Type B pancreatic cell (in vitro differentiated cells): ENCODE measurements at regions not wholly inside any gene's neighbourhood (a gene's known extent, or its start where the extent isn't known, plus 50 kb on each side); places are given as distances from the start of the nearest gene placed in this dataset.

Experiments
- DNase-seq: peaks from one replicate; pipeline ENCODE4 v3.0.0; 2021; ENCODE audit warnings: mixed read lengths; ENCODE audit not compliant: unreplicated experiment; ENCODE audit errors: extremely low spot score
- H3K27ac Mint-ChIP-seq: 2 replicates; pipeline ENCODE4 v1.8.0; 2021; ENCODE audit warnings: mild to moderate bottlenecking, mixed read lengths
- H3K27me3 Mint-ChIP-seq: 2 replicates; pipeline ENCODE4 v1.8.0; 2021; ENCODE audit warnings: mixed read lengths
- H3K36me3 Mint-ChIP-seq: 2 replicates; pipeline ENCODE4 v1.8.0; 2021; ENCODE audit warnings: mixed read lengths
- H3K4me1 Mint-ChIP-seq: one replicate; pipeline ENCODE4 v1.8.0; 2021; ENCODE audit warnings: mixed read lengths; ENCODE audit not compliant: unreplicated experiment
- H3K4me3 Mint-ChIP-seq: 2 replicates; pipeline ENCODE4 v1.8.0; 2021; ENCODE audit warnings: mild to moderate bottlenecking, mixed read lengths
- H3K9me3 Mint-ChIP-seq: 2 replicates; pipeline ENCODE4 v1.8.0; 2021; ENCODE audit warnings: mixed read lengths
- CTCF ChIP-seq: fragments of 200-600 bp; sonication (generic); conservative IDR thresholded peaks from 2 replicates; pipeline ENCODE4 v1.5.0; 2021; ENCODE audit warnings: antibody characterized with exemption, mild to moderate bottlenecking

- DNase-seq, result no peak
- H3K27me3 Mint-ChIP-seq, result no peaks in the 10 kb centered on the region
- peaks cover 12% of the 10 kb centered on the region for H3K9me3 Mint-ChIP-seq
- H3K4me3 Mint-ChIP-seq, result no peak overlapping the region
- H3K27ac Mint-ChIP-seq, result no peak overlapping the region
- peaks cover 16% of the 10 kb centered on the region for H3K4me1 Mint-ChIP-seq
- TF ChIP-seq CTCF, result no peak
- peaks cover 8% of the 10 kb centered on the region for H3K36me3 Mint-ChIP-seq
These were observed 251.3 kb upstream of the LYZL1 start for GRCh38 chr10:29037348-29038113.

- peaks cover 15% of the 10 kb centered on the region for H3K9me3 Mint-ChIP-seq
- H3K4me1 Mint-ChIP-seq, result peaks cover 16% of the 10 kb centered on the region
- H3K27ac Mint-ChIP-seq, result no peak overlapping the region
- TF ChIP-seq CTCF, result no peak
- H3K27me3 Mint-ChIP-seq, result no peaks in the 10 kb centered on the region
- no peak overlapping the region for H3K4me3 Mint-ChIP-seq
- H3K36me3 Mint-ChIP-seq, result peaks cover 8% of the 10 kb centered on the region
- DNase-seq, result no peak
These were observed 249.8 kb upstream of the LYZL1 start for GRCh38 chr10:29039091-29039490.

- Mint-ChIP-seq H3K27ac (no peak overlapping the region), H3K9me3 (peaks cover 15% of the 10 kb centered on the region)
These were observed 249.1 kb upstream of the LYZL1 start for GRCh38 chr10:29039677-29040189.

GRCh38 chr10:29041616-29042015 lies 247.3 kb upstream of the LYZL1 start:
- peaks cover 15% of the 10 kb centered on the region for H3K9me3 Mint-ChIP-seq
- H3K4me3 Mint-ChIP-seq, result no peak overlapping the region
- H3K27me3 Mint-ChIP-seq, result no peaks in the 10 kb centered on the region
- DNase-seq, result no peak
- H3K36me3 Mint-ChIP-seq, result peaks cover 8% of the 10 kb centered on the region
- H3K4me1 Mint-ChIP-seq, result peaks cover 16% of the 10 kb centered on the region
- TF ChIP-seq CTCF, result no peak
- no peak overlapping the region for H3K27ac Mint-ChIP-seq

More at GRCh38 chr10:29039677-29040189, 249.1 kb upstream of the LYZL1 start:
- DNase-seq, result no peak
- Mint-ChIP-seq H3K27me3 (no peaks in the 10 kb centered on the region), H3K4me1 (peaks cover 16% of the 10 kb centered on the region), H3K4me3 (no peak overlapping the region), H3K36me3 (peaks cover 8% of the 10 kb centered on the region)
- TF ChIP-seq CTCF, result no peak

GRCh38 chr10:29048506-29048905 lies 240.4 kb upstream of the LYZL1 start:
- Mint-ChIP-seq H3K36me3 (no peaks in the 10 kb centered on the region), H3K4me1 (peaks cover 10% of the 10 kb centered on the region)
- TF ChIP-seq CTCF, result no peak

More at GRCh38 chr10:29048506-29048905, 240.4 kb upstream of the LYZL1 start:
- Mint-ChIP-seq H3K27ac (no peak overlapping the region), H3K9me3 (peaks cover 8% of the 10 kb centered on the region), H3K27me3 (peaks cover 7% of the 10 kb centered on the region), H3K4me3 (no peak overlapping the region)
- no peak for DNase-seq
